GM13976 (cell line): ENCODE measurements at regions not wholly inside any gene's neighbourhood (a gene's known extent, or its start where the extent isn't known, plus 50 kb on each side); places are given as distances from the start of the nearest gene placed in this dataset.
A peak's percentile ranks its signal among the peaks of the same experiment; 100 is the strongest.

Experiments used
- DNase-seq: peaks from one replicate; pipeline ENCODE4 v3.0.0; 2012; ENCODE audit warnings: low spot score
- CTCF ChIP-seq: IDR thresholded peaks from 2 replicates; pipeline ENCODE4 v1.5.1; 2012; ENCODE audit warnings: borderline replicate concordance, mild to moderate bottlenecking; ENCODE audit not compliant: insufficient read depth; ENCODE audit errors: extremely low read depth, missing control alignments, control extremely low read depth
- in situ Hi-C: fragments of 300-500 bp; cut with MboI; formaldehyde crosslinking; loops from one replicate; pipeline ENCODE4 v1.12.0; 2022; ENCODE audit warnings: low sequenced_read_pairs, mixed read lengths, inconsistent platforms; ENCODE audit not compliant: unreplicated experiment

- peak; percentile 8 for DNase-seq
- in situ Hi-C loops: no loop called here
- no peak for TF ChIP-seq CTCF
Measured at GRCh38 chr22:47623066-47623762, 860.8 kb downstream of the TBC1D22A start.

DNA sequence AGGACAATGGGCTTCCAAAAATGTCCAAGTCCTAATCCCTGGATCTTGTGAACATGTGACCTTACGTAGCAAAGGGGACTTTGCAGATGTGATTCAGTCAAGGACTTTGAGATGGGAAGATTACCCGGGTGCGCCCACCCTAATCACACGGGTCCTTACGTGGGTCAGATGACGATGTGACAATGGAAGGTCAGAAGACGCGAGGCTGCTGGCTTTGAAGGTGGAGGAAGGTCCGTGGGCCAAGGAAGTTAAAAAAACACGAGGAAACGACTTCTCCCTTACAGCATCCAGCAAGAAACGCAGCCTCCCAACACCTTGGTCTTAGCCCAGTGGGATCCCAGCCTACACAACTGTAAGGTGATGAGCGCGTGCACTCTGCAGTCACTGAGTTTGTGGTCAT, 860.1 kb downstream of the TBC1D22A start:
- DNase-seq: no peak
- no peak for TF ChIP-seq CTCF
- in situ Hi-C loops: no loop called here

GRCh38 chr22:47621253-47621652, 858.8 kb downstream of the TBC1D22A start:
- DNase-seq: no peak
- in situ Hi-C loops: no loop called here
- no peak for TF ChIP-seq CTCF

GRCh38 chr22:47620391-47620790, 857.9 kb downstream of the TBC1D22A start:
- DNase-seq: no peak
- TF ChIP-seq CTCF: no peak
- in situ Hi-C loops: no loop called here

- in situ Hi-C loops: no loop called here
- TF ChIP-seq CTCF: no peak
- DNase-seq: no peak
Measured at GRCh38 chr22:47619631-47620030, 857.2 kb downstream of the TBC1D22A start.

- no peak for TF ChIP-seq CTCF
- in situ Hi-C loops: no loop called here
- no peak for DNase-seq
Measured at GRCh38 chr22:47618180-47619010, 855.9 kb downstream of the TBC1D22A start.
